Inflammatory macrophage (primary cell): ENCODE measurements at regions not wholly inside any gene's neighbourhood (a gene's known extent, or its start where the extent isn't known, plus 50 kb on each side); places are given as distances from the start of the nearest gene placed in this dataset.

ENCODE experiments used
- DNase-seq, 2 donors: peaks; one replicate each; pipeline ENCODE4 v3.0.0-alpha.2; 2020 to 2022

DNA sequence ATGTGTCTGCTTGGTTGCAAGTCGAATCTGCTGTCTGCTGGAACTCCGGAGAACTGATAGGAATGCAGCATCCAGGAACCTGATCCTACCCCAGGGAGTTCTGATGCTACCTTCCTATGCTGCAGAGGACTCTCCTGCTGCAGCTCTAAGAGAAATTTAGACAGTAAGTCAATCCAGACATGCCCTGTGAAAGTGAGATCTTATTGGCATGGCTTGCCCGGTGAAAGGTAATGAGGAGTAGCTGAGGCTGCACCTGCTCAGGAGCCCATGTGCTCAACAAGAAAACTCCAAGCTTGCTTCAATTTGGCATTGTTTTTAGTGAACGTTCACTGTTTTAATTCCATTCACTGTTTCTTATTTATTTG, 217.3 kb upstream of the SERP2 start:
- no peak for DNase-seq

GRCh38 chr13:44157606-44158005, 216.0 kb upstream of the SERP2 start:
- no peak for DNase-seq

DNA sequence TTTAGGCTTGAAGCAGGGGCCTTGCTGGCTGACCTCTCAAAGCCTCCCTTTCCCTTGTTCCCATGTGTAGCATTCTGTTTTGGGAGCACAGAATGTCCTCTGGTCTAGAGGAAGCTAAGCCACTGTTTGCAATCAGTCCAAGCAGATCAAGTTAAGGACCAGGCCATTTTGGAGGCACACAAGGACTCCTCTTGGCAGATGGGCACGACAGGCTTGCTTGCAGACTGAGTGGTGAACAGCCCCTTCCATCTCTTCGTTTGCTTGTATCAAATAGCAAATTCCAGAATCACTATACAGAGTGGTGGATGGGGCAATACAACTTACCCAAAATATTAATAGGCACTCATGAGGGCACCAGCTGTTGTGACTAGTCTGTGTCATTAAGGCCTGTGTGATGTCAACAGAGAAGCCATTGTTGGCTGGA, 215.5 kb upstream of the SERP2 start:
- DNase-seq, result no peak

GRCh38 chr13:44158881-44159632, 214.6 kb upstream of the SERP2 start:
- DNase-seq, result no peak

DNA sequence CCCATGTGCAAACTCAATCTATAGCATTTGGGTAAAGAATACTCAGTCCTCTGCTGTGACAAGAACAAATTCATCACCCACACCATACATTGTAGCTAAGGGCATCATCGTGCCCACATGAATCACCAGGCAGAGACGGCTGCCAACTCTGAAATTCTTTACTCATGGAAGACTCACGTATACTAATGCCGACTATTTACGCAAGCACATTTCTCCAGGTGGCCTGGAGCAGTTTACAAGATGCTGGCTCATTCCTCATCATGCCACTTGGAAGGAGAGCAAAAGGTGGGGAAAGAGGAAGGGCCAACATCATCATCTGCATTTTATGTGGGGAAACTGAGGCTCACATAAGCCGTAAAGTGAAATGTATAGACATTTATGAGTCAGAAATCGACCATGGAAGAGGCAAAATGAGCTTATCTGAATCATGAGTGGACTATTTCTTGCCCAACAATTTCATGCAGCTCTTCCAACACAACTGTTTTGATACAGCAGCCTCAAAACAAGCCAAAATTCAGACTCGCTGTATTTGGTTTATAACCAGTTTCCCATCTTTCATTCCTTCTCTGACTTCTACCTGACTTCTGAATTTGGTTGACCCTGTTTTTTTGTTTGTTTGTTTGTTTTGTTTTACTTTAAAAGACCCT, 213.9 kb upstream of the SERP2 start:
- DNase-seq, result no peak

- DNase-seq, result no peak
These were observed 212.9 kb upstream of the SERP2 start for GRCh38 chr13:44160591-44161191.

DNA sequence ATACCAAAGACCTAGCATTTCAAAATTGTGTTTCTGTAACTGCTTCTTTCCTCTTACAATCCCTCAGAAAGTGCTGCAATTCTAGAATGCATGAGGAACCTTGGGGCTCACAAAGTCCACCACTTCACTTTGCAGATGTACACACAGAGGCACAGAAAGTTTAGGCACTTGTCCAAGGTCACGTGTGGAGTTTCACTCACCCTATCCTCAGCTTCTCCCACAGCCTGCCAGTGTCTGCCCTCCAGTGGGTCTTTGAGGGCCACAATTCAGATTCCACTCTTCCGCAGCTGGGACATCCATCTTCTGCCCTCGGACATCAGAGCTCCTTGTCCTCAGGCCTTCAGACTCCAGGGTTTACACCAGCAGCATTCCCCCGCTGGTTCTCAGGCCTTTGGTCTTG, 210.5 kb upstream of the SERP2 start:
- no peak for DNase-seq

- DNase-seq, result peak; percentile 51 to 65
These were observed 208.3 kb upstream of the SERP2 start for GRCh38 chr13:44165221-44165888.

DNA sequence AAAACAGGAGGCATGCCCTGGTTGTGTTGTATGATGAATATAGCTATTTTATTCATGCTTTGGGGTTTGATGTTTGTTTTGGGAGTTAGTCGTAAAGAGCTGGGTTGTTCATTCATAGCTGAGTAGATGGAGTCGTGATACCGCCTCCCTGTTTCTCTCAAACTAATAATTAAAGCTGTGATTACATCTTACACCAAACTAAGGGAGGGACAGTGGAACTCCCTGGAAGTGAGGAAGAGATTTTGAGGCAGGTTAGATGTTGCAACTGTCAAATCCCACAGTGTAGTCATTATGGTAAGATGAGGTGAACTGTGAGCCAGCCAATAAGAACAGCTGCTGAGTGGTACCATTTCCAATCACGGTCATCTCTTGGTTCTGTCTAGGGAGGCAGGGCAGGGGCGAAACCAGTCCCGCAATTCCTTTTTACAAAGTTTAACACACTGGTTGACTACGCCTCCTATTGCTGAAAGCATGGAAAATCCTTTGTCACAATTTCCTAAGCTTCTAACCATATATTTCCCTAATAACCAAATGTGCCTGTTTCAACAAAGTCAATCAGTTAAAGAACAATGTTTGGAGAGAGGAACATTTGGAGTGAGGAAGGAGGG, 207.6 kb upstream of the SERP2 start:
- DNase-seq, result no peak

DNA sequence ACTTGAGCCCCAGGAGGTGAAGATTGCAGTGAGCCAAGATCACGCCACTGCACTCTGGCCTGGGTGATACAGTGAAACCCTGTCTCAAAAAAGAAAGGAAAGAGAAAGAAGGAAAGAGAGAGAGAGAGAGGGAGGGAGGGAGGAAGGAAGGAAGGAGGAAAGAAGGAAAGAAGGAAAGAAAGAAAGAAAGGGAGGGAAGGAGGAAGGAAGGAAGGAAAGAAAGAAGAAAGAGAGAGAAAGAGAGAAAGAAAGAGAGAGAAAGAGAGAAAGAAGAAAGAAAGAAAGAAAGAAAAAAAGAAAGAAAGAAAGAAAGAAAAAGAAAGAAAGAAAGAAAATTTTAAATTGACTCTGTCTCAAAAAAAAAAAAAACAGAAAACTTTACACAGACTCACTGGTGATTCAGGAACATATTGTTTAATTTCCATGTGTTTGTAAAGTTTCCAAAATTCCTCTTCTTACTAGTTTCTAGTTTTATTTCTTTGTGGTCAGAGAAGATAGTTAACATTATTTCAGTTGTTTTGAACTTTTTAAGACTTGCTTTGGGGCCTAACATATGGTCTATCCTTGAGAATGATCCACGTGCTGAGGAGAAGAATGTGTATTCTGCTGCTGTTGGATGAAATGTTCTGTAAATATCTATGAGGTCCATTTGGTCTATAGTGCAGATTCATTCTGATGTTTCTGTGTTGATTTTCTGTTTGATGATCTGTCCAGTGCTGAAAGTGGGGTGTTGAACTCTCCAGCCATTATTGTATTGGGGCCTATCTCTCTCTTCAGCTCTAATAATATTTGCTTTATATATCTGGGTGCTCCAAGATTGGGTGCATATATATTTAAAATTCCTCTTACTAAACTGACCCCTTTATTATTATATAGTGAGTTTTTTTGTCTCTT, 204.4 kb upstream of the SERP2 start:
- no peak for DNase-seq

GRCh38 chr13:44170731-44171130, 202.9 kb upstream of the SERP2 start:
- DNase-seq, result no peak

DNA sequence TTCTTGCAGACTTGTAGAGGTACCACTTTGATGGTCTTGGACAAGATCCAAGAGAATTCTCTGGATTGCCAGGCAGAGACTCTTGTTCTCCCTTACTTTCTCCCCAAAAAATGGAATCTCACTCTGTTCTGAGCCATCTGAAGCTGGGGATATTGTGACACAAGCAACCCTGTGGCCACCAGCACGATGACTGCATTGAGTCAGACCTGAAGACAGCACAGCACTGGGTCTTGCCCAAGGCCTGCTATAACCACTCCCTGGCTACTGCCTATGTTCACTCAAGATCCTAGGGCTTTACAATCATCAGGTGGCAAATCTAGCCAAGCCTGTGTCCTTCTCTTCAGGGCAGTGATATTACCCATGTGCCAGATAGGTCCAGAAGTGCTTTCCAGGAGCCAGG, 202.5 kb upstream of the SERP2 start:
- peak; percentile 38 to 70 for DNase-seq

GRCh38 chr13:44171861-44172260, 201.8 kb upstream of the SERP2 start:
- DNase-seq, result no peak

DNA sequence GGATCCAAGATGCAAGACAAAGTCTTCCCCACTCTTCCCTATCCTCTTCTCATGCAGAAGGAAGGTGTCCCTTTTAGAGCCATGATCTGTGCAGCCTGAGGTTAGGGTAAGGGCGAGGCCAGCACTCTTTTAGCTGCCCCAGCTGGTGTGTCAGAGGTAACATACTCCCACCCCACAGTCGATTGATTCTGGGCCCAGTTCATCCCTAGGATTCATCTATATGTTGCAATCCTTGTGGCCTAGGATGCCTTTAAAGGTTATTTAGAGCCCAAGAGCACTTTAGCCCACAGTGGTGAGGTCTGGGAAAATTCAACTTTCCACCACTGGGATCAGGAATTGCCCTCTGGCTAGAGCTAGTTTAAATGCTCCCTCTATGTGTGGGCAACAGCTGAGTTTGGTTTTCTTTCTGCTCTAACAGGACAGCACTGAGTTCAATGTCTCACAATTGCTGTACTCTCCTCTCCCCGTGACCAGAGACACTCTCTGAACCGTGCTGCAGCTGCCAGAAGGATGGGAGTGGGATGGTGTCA, 201.3 kb upstream of the SERP2 start:
- no peak for DNase-seq

- DNase-seq, result peak; percentile 13 to 33
These were observed 198.7 kb upstream of the SERP2 start for GRCh38 chr13:44174769-44175425.

DNA sequence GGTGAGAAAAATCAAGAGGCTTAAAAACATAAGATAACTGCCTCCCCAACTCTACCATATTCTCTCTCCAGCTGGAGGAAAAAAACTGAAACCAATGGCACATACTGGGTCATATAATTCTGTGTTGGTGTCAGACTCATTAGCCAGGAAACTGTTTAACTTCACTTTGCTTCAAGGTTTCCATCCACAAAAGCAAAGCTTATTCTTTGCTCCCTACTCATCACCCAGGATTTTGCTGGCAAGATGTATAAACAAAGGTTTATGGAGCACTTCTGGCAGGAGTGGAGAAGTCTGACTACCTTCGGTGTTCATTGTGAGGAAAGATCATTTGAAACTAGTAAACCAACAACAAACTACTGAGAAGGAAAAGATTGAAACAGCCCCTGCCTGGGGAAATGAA, 197.5 kb upstream of the SERP2 start:
- no peak for DNase-seq

GRCh38 chr13:44180876-44181536, 192.6 kb upstream of the SERP2 start:
- DNase-seq, result no peak

GRCh38 chr13:44181931-44182330, 191.7 kb upstream of the SERP2 start:
- no peak for DNase-seq

GRCh38 chr13:44184740-44185139, 188.9 kb upstream of the SERP2 start:
- DNase-seq, result no peak

- no peak for DNase-seq
These were observed 185.4 kb upstream of the SERP2 start for GRCh38 chr13:44188257-44188656.

GRCh38 chr13:44189085-44189484, 184.5 kb upstream of the SERP2 start:
- DNase-seq, result no peak
